ENCODE measurements at regions not wholly inside any gene's neighbourhood (a gene's known extent, or its start where the extent isn't known, plus 50 kb on each side); places are given as distances from the start of the nearest gene placed in this dataset.

GRCh38 chr2:19150726-19151125 lies 207.7 kb downstream of the OSR1 start:
- no peak for TF ChIP-seq CTCF (IDR thresholded peaks at IDR 0.05; ENCODE audit: insufficient read depth, low read depth, low read length)
- no peak overlapping the region for H3K4me3 ChIP-seq (ENCODE audit: low read depth, low read length)
- H3K36me3 ChIP-seq (ENCODE audit: control insufficient read depth, insufficient read depth, low read length), result no peaks in the 10 kb centered on the region
- CTCF ChIA-PET, result no interaction called here
- no peak for DNase-seq (ENCODE audit: low read depth)
- no peaks in the 10 kb centered on the region for H3K27me3 ChIP-seq (ENCODE audit: control insufficient read depth, insufficient read depth, low read length)
- POLR2A ChIA-PET, result no interaction called here

- TF ChIP-seq CTCF (IDR thresholded peaks at IDR 0.05; ENCODE audit: insufficient read depth, low read depth, low read length), result no peak
- Histone ChIP-seq H3K27me3 (ENCODE audit: control insufficient read depth, insufficient read depth, low read length) (no peaks in the 10 kb centered on the region), H3K36me3 (ENCODE audit: control insufficient read depth, insufficient read depth, low read length) (no peaks in the 10 kb centered on the region), H3K4me3 (ENCODE audit: low read depth, low read length) (no peak overlapping the region)
- ChIA-PET CTCF (no interaction called here), POLR2A (no interaction called here)
- no peak for DNase-seq (ENCODE audit: low read depth)
Observed at GRCh38 chr2:19146867-19147266, 211.6 kb downstream of the OSR1 start.

GRCh38 chr2:19141234-19142004 lies 217.0 kb downstream of the OSR1 start:
- no peak for TF ChIP-seq CTCF (IDR thresholded peaks at IDR 0.05; ENCODE audit: insufficient read depth, low read depth, low read length)
- Histone ChIP-seq H3K27me3 (ENCODE audit: control insufficient read depth, insufficient read depth, low read length) (no peaks in the 10 kb centered on the region), H3K36me3 (ENCODE audit: control insufficient read depth, insufficient read depth, low read length) (no peaks in the 10 kb centered on the region), H3K4me3 (ENCODE audit: low read depth, low read length) (no peak overlapping the region)
- ChIA-PET POLR2A (interaction anchor here (0.6 kb wide), 1 partner anchor 120 kb away, joined by 4 read pairs; no protein-coding TSS in a partner anchor), CTCF (interaction anchor here (0.6 kb wide), 2 partner anchors 13 to 164 kb away, joined by 3 to 4 read pairs; no protein-coding TSS in a partner anchor)
- DNase-seq (ENCODE audit: low read depth), result no peak

- Histone ChIP-seq H3K4me3 (ENCODE audit: low read depth, low read length) (no peak overlapping the region), H3K36me3 (ENCODE audit: control insufficient read depth, insufficient read depth, low read length) (no peaks in the 10 kb centered on the region), H3K27me3 (ENCODE audit: control insufficient read depth, insufficient read depth, low read length) (no peaks in the 10 kb centered on the region)
- peak; percentile 55 for DNase-seq (ENCODE audit: low read depth)
- POLR2A ChIA-PET, result interaction anchor here (0.6 kb wide), 2 partner anchors 15 to 119 kb away, joined by 4 to 14 read pairs; no protein-coding TSS in a partner anchor
- CTCF ChIA-PET, result interaction anchor here (1.4 kb wide), 1 partner anchor 17 kb away, joined by 4 read pairs; no protein-coding TSS in a partner anchor
- TF ChIP-seq CTCF (IDR thresholded peaks at IDR 0.05; ENCODE audit: insufficient read depth, low read depth, low read length), result no peak
Observed at GRCh38 chr2:19140463-19141208, 217.8 kb downstream of the OSR1 start.

GRCh38 chr2:19139386-19139785 lies 219.0 kb downstream of the OSR1 start:
- ChIA-PET CTCF (interaction anchor here (0.5 kb wide), 1 partner anchor 126 kb away, joined by 3 read pairs; no protein-coding TSS in a partner anchor), POLR2A (no interaction called here)
- no peak for TF ChIP-seq CTCF (IDR thresholded peaks at IDR 0.05; ENCODE audit: insufficient read depth, low read depth, low read length)
- no peaks in the 10 kb centered on the region for H3K36me3 ChIP-seq (ENCODE audit: control insufficient read depth, insufficient read depth, low read length)
- DNase-seq (ENCODE audit: low read depth), result no peak
- H3K27me3 ChIP-seq (ENCODE audit: control insufficient read depth, insufficient read depth, low read length), result no peaks in the 10 kb centered on the region
- H3K4me3 ChIP-seq (ENCODE audit: low read depth, low read length), result no peak overlapping the region

All from BJ (cell line).